T-helper 1 cell treated with Interleukin-12 subunit alpha and Interleukin-12 subunit beta and Interleukin-4 antibody, amounts not matched to agents 30 μg/mL and 1 μg/mL, for 36 hours (primary cell): ENCODE measurements at regions not wholly inside any gene's neighbourhood (a gene's known extent, or its start where the extent isn't known, plus 50 kb on each side); places are given as distances from the start of the nearest gene placed in this dataset.
"Not testable (repeated sequence)": the region's sequence is repeated elsewhere in the genome, so short reads cannot be mapped to it uniquely, and the experiment has no call there.

ENCODE experiments used
- H3K27ac Mint-ChIP-seq: one replicate; pipeline ENCODE4 v1.8.0; 2021; ENCODE audit warnings: mild to moderate bottlenecking, mixed read lengths
- H3K27me3 Mint-ChIP-seq: one replicate; pipeline ENCODE4 v1.8.0; 2021; ENCODE audit warnings: low read depth, mixed read lengths
- H3K36me3 Mint-ChIP-seq: one replicate; pipeline ENCODE4 v1.8.0; 2021; ENCODE audit warnings: low read depth, mixed read lengths
- H3K4me1 Mint-ChIP-seq: one replicate; pipeline ENCODE4 v1.8.0; 2021; ENCODE audit warnings: low read depth, mixed read lengths
- H3K4me3 Mint-ChIP-seq: one replicate; pipeline ENCODE4 v1.8.0; 2021; ENCODE audit warnings: mild to moderate bottlenecking, moderate library complexity, mixed read lengths
- H3K9me3 Mint-ChIP-seq: one replicate; pipeline ENCODE4 v1.8.0; 2021; ENCODE audit warnings: mixed read lengths

GRCh38 chr3:117019082-117019713 is 309.6 kb downstream of the TUSC7 start:
- no peak overlapping the region for H3K4me3 Mint-ChIP-seq
- no peaks in the 10 kb centered on the region for H3K27me3 Mint-ChIP-seq
- no peaks in the 10 kb centered on the region for H3K9me3 Mint-ChIP-seq
- peaks cover 3% of the 10 kb centered on the region for H3K4me1 Mint-ChIP-seq
- no peak overlapping the region for H3K27ac Mint-ChIP-seq
- H3K36me3 Mint-ChIP-seq, result no peaks in the 10 kb centered on the region

GRCh38 chr3:117026401-117026800 is 316.8 kb downstream of the TUSC7 start:
- H3K4me3 Mint-ChIP-seq, result no peak overlapping the region
- H3K36me3 Mint-ChIP-seq, result no peaks in the 10 kb centered on the region
- H3K27me3 Mint-ChIP-seq, result no peaks in the 10 kb centered on the region
- H3K9me3 Mint-ChIP-seq, result no peaks in the 10 kb centered on the region
- H3K27ac Mint-ChIP-seq, result no peak overlapping the region
- H3K4me1 Mint-ChIP-seq, result no peaks in the 10 kb centered on the region

- Mint-ChIP-seq H3K4me3 (no peak overlapping the region), H3K27ac (no peak overlapping the region), H3K9me3 (no peaks in the 10 kb centered on the region), H3K27me3 (no peaks in the 10 kb centered on the region), H3K4me1 (no peaks in the 10 kb centered on the region), H3K36me3 (no peaks in the 10 kb centered on the region)
Measured at GRCh38 chr3:117035745-117036144, 326.2 kb downstream of the TUSC7 start.

- no peak overlapping the region for H3K4me3 Mint-ChIP-seq
- no peaks in the 10 kb centered on the region for H3K9me3 Mint-ChIP-seq
- no peaks in the 10 kb centered on the region for H3K27me3 Mint-ChIP-seq
- no peak overlapping the region for H3K27ac Mint-ChIP-seq
- H3K4me1 Mint-ChIP-seq, result no peaks in the 10 kb centered on the region
- H3K36me3 Mint-ChIP-seq, result no peaks in the 10 kb centered on the region
Measured at GRCh38 chr3:117036259-117036799, 326.8 kb downstream of the TUSC7 start.

GRCh38 chr3:117045143-117045542 is 335.6 kb downstream of the TUSC7 start:
- Mint-ChIP-seq H3K4me1 (no peaks in the 10 kb centered on the region), H3K4me3 (no peak overlapping the region), H3K36me3 (no peaks in the 10 kb centered on the region), H3K27ac (no peak overlapping the region), H3K9me3 (no peaks in the 10 kb centered on the region), H3K27me3 (no peaks in the 10 kb centered on the region)

- Mint-ChIP-seq H3K27me3 (no peaks in the 10 kb centered on the region), H3K36me3 (no peaks in the 10 kb centered on the region), H3K4me1 (no peaks in the 10 kb centered on the region), H3K27ac (no peak overlapping the region), H3K9me3 (no peaks in the 10 kb centered on the region), H3K4me3 (no peak overlapping the region)
Measured at GRCh38 chr3:117047951-117048705, 338.5 kb downstream of the TUSC7 start.

GRCh38 chr3:117052395-117052794 is 342.8 kb downstream of the TUSC7 start:
- Mint-ChIP-seq H3K27me3 (no peaks in the 10 kb centered on the region), H3K36me3 (no peaks in the 10 kb centered on the region), H3K4me3 (no peak overlapping the region), H3K9me3 (no peaks in the 10 kb centered on the region), H3K27ac (no peak overlapping the region), H3K4me1 (no peaks in the 10 kb centered on the region)

GRCh38 chr3:117054556-117054955 is 345.0 kb downstream of the TUSC7 start:
- no peaks in the 10 kb centered on the region for H3K27me3 Mint-ChIP-seq
- no peaks in the 10 kb centered on the region for H3K9me3 Mint-ChIP-seq
- no peak overlapping the region for H3K27ac Mint-ChIP-seq

GRCh38 chr3:117056946-117057345 is 347.4 kb downstream of the TUSC7 start:
- not testable (repeated sequence) for H3K9me3 Mint-ChIP-seq, H3K36me3 Mint-ChIP-seq, H3K4me3 Mint-ChIP-seq, H3K4me1 Mint-ChIP-seq, H3K27ac Mint-ChIP-seq, H3K27me3 Mint-ChIP-seq

More at GRCh38 chr3:117054556-117054955, 345.0 kb downstream of the TUSC7 start:
- H3K4me3 Mint-ChIP-seq, result no peak overlapping the region
- H3K36me3 Mint-ChIP-seq, result no peaks in the 10 kb centered on the region
- H3K4me1 Mint-ChIP-seq, result no peaks in the 10 kb centered on the region

- H3K36me3 Mint-ChIP-seq, result no peaks in the 10 kb centered on the region
- no peaks in the 10 kb centered on the region for H3K9me3 Mint-ChIP-seq
- no peak overlapping the region for H3K27ac Mint-ChIP-seq
- H3K4me3 Mint-ChIP-seq, result no peak overlapping the region
- no peaks in the 10 kb centered on the region for H3K27me3 Mint-ChIP-seq
- no peaks in the 10 kb centered on the region for H3K4me1 Mint-ChIP-seq
Measured at GRCh38 chr3:117059067-117059955, 349.7 kb downstream of the TUSC7 start.

- no peaks in the 10 kb centered on the region for H3K27me3 Mint-ChIP-seq
- no peak overlapping the region for H3K27ac Mint-ChIP-seq
- no peaks in the 10 kb centered on the region for H3K36me3 Mint-ChIP-seq
- H3K4me1 Mint-ChIP-seq, result no peaks in the 10 kb centered on the region
- H3K9me3 Mint-ChIP-seq, result no peaks in the 10 kb centered on the region
- no peak overlapping the region for H3K4me3 Mint-ChIP-seq
Measured at GRCh38 chr3:117059956-117060270, 350.3 kb downstream of the TUSC7 start.

- Mint-ChIP-seq H3K4me1 (no peaks in the 10 kb centered on the region), H3K27ac (no peak overlapping the region), H3K4me3 (no peak overlapping the region), H3K27me3 (no peaks in the 10 kb centered on the region), H3K36me3 (no peaks in the 10 kb centered on the region), H3K9me3 (no peaks in the 10 kb centered on the region)
Measured at GRCh38 chr3:117063930-117064329, 354.4 kb downstream of the TUSC7 start.

GRCh38 chr3:117068301-117068700 is 358.7 kb downstream of the TUSC7 start:
- Mint-ChIP-seq H3K27ac (no peak overlapping the region), H3K4me3 (no peak overlapping the region), H3K4me1 (no peaks in the 10 kb centered on the region), H3K27me3 (no peaks in the 10 kb centered on the region), H3K36me3 (no peaks in the 10 kb centered on the region), H3K9me3 (no peaks in the 10 kb centered on the region)

GRCh38 chr3:117074826-117075225 is 365.2 kb downstream of the TUSC7 start:
- Mint-ChIP-seq H3K9me3 (no peaks in the 10 kb centered on the region), H3K27me3 (no peaks in the 10 kb centered on the region), H3K27ac (no peak overlapping the region), H3K36me3 (no peaks in the 10 kb centered on the region), H3K4me3 (no peak overlapping the region), H3K4me1 (no peaks in the 10 kb centered on the region)
